NOMO-1 (cell line): ENCODE measurements at regions not wholly inside any gene's neighbourhood (a gene's known extent, or its start where the extent isn't known, plus 50 kb on each side); places are given as distances from the start of the nearest gene placed in this dataset.

Source experiments
- DNase-seq, 2 experiments: peaks; one replicate each; lab custom pipeline; 2025; ENCODE audit not compliant: unreplicated experiment in 2 of 2; lab: John Stamatoyannopoulos, UW

GRCh38 chr9:18330401-18331309 lies 143.3 kb upstream of the ADAMTSL1 start:
- DNase-seq: no peak

GRCh38 chr9:18331310-18331684 lies 142.7 kb upstream of the ADAMTSL1 start:
- no peak for DNase-seq

- DNase-seq: no peak
These were observed 142.1 kb upstream of the ADAMTSL1 start for GRCh38 chr9:18331808-18332209.

DNA sequence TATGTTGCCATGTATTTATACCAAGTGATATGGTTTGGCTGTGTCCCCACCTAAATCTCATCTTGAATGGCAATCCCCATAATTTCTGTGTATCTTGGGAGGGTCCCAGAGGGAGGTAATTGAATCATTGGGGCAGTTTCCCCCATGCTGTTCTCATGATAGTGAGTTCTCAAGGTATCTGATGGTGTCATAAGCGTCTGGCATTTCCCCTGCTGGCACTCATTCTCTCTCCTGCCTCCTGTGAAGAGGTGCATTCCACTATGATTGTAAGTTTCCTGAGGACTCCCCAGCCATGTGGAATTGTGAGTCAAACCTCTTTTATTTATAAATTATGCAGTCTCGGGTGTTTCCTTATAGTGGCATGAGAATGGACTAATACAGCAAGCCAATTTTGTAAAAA lies 140.8 kb upstream of the ADAMTSL1 start:
- DNase-seq: no peak

DNA sequence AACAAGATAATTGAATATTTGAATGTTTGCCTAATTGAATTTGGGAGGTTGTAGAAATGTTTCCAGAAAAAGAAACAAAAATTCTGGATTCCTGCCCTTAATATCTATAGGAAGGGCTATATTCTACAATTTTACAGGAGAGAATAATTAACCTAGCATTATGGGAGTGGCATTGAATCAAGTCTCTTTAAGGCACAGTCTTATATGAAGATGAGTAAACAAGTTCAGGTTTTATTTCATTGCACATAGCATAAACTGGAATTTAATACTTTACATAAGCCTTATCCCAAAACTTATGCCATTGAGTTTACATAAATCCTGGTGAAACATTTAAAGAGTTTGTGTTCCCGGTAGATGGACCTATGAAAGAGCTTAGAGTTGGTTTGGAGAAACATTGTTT lies 138.1 kb upstream of the ADAMTSL1 start:
- DNase-seq: no peak

DNA sequence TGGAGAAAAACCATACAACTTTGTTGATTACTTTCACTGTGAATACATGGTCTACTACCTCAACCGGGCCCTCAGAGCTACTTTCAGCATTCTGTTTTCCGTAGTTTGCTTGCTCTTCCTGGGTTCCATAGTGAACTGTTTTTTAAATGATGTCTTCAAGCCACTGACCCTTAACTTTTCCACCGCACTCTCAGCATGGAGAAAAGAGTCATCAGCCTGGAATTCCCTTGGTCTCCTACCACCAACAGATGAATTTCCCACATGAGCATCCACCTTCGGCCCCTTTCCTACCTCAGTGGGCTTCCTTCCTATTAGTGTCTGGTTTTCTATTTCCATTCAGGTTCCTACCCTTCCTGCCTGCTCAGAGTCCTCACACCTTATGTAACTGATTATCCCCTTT lies 135.9 kb upstream of the ADAMTSL1 start:
- no peak for DNase-seq

GRCh38 chr9:18343784-18344183 lies 130.2 kb upstream of the ADAMTSL1 start:
- DNase-seq: peak in 1 of 2 experiments; percentile 38

GRCh38 chr9:18346745-18347144 lies 127.2 kb upstream of the ADAMTSL1 start:
- no peak for DNase-seq

GRCh38 chr9:18347386-18348082 lies 126.4 kb upstream of the ADAMTSL1 start:
- DNase-seq: no peak

- DNase-seq: no peak
These were observed 125.9 kb upstream of the ADAMTSL1 start for GRCh38 chr9:18348083-18348475.

GRCh38 chr9:18349530-18349929 lies 124.4 kb upstream of the ADAMTSL1 start:
- DNase-seq: no peak

- peak in 1 of 2 experiments; percentile 1 for DNase-seq
These were observed 123.9 kb upstream of the ADAMTSL1 start for GRCh38 chr9:18350036-18350435.

- no peak for DNase-seq
These were observed 122.9 kb upstream of the ADAMTSL1 start for GRCh38 chr9:18350995-18351595.

- no peak for DNase-seq
These were observed 121.2 kb upstream of the ADAMTSL1 start for GRCh38 chr9:18352711-18353110.

DNA sequence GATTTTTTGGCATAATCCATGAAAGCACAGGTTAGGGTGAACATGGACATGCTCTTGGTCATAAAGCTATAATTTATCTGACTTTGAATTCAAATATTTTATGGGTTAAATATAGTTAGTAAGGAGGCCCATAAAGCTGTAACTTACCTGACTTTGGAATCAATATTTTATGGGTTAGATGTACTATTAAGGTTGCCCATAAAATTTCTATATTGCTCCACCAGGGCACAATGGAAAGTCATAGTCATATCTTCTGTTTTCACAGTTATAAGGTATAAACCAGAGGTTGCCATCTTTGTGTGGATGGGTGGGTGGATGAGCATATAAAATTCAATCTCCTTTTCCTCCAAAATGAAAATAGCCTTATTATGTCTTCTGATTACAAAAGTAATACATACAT lies 120.5 kb upstream of the ADAMTSL1 start:
- no peak for DNase-seq

- DNase-seq: no peak
These were observed 116.6 kb upstream of the ADAMTSL1 start for GRCh38 chr9:18357321-18357720.

DNA sequence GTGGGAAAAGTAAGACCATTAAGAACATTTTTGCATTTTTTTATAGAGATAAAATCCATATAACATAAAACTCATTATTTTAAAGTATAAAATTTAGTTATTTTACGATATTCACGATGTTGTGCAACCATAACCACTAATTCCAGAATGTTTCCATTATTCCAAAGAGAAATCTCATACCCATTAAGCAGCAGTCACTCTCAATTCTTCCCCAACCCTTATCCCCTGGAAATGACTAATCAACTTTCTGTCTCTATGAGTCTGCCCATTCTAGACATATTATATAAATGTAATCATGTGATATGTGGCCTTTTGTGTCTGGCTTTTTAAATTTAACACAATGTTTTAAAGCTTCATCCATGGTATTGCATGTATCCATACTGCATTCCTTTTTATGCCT lies 115.6 kb upstream of the ADAMTSL1 start:
- no peak for DNase-seq

DNA sequence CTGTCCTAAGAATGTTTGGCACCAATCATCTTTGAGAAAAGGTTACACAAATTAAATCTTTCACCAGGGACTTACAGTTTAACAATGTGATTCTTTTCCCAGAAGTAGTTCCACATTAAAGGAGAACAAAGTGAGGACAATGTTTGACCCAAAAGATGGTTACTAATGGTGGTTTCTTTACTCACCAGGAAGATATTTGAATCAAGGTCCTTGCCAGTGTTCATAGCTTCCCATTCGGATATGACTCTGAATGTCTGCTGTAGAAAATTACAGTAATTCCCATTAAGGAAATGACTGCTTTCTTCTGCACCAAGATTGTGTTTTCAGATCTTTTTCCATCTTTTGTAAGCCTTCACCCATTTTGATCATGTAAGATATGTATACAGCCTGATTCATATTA lies 114.6 kb upstream of the ADAMTSL1 start:
- no peak for DNase-seq

- peak in 1 of 2 experiments; percentile 16 for DNase-seq
These were observed 113.9 kb upstream of the ADAMTSL1 start for GRCh38 chr9:18360005-18360404.

DNA sequence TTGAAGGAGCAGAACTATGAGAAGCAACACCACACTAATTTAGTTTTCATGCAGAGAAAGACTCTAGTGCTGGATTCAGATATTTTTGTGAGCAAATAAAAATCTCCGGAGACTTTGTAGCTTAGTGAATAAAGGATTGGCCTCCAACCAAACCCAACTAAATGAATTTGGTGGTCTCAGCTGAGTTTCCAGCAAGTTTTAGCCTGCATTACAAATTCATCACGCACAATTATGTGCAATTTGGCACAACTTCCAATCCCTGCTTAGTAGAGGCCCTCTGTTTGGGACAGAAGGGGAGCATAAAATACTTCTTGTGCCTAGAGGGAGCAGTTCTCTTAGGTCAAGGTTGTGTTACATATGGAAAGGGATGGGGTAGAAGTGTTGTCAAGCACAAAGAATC lies 112.3 kb upstream of the ADAMTSL1 start:
- DNase-seq: no peak

DNA sequence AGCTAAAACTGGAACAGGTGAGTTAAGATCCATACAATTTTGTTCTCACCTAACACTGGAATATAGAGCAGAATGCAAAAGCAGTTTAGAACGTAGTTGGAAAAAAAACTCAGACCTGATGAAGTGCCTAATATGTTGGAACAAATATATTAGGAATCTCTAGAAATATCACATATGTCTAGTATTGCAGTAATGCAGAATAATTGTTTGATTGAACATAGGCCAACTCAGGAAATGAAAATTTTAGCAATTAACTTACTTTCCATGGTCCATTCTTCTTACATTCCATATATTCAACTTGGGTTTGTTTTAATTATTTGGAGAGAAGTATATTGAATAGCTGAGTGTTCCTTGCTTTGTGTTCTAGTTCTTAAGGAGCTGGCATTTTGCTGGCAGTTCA lies 111.8 kb upstream of the ADAMTSL1 start:
- DNase-seq: no peak
